ENCODE measurements at regions not wholly inside any gene's neighbourhood (a gene's known extent, or its start where the extent isn't known, plus 50 kb on each side); places are given as distances from the start of the nearest gene placed in this dataset.
A peak's percentile ranks its signal among the peaks of the same experiment; 100 is the strongest.

GRCh38 chr7:47145982-47146381 lies 435.9 kb downstream of the TNS3 start:
- Histone ChIP-seq H3K9me2 (ENCODE audit: insufficient read depth, low read length) (no peaks in the 10 kb centered on the region), H4K20me1 (ENCODE audit: insufficient read depth, low read length) (no peaks in the 10 kb centered on the region), H3K4me3 (ENCODE audit: low read depth, low read length, poor library complexity, severe bottlenecking) (no peak overlapping the region), H3K36me3 (ENCODE audit: insufficient read depth, low read length) (peaks cover 38% of the 10 kb centered on the region), H3K9me3 (ENCODE audit: low read length) (peaks cover 3% of the 10 kb centered on the region; the same call in 1 of the 2 replicates), H3K27ac (ENCODE audit: low read depth, low read length, poor library complexity, severe bottlenecking) (peak overlapping the region; percentile 98), H3K4me1 (ENCODE audit: insufficient read depth, low read length, poor library complexity, severe bottlenecking) (peaks cover 89% of the 10 kb centered on the region), H3K4me2 (ENCODE audit: low read length) (peak overlapping the region; percentile 9; the same call in 1 of the 2 replicates), H2AFZ (ENCODE audit: low read length) (peak overlapping the region; percentile 3; the same call in 1 of the 2 replicates), H3K79me2 (ENCODE audit: insufficient read depth, low read depth, low read length) (peaks cover 20% of the 10 kb centered on the region; the same call in 1 of the 2 replicates)
- TF ChIP-seq EZH2phosphoT487 (IDR thresholded peaks at IDR 0.05; ENCODE audit: borderline replicate concordance, low read depth, low read length) (no peak), CTCF (conservative IDR thresholded peaks at IDR 0.05; ENCODE audit: low read length) (no peak)
- ChIA-PET POLR2A (interaction anchor here (0.8 to 2.5 kb wide), 7 partner anchors 11 to 37 kb away, joined by 3 to 9 read pairs (median 5); no protein-coding TSS in a partner anchor), CTCF (ENCODE audit: unreplicated experiment) (interaction anchor here (0.6 kb wide), 1 partner anchor 21 kb away, joined by 3 read pairs; no protein-coding TSS in a partner anchor)
- intact Hi-C loops (cut with micrococcal nuclease; ENCODE audit: unreplicated experiment): no loop called here
- BruUV-seq (replicated peaks): no TSS peak
- no peak for DNase-seq (ENCODE audit: low spot score)

GRCh38 chr7:47145186-47145725 lies 436.7 kb downstream of the TNS3 start:
- Histone ChIP-seq H3K4me2 (ENCODE audit: low read length) (peak overlapping the region; percentile 9; the same call in 1 of the 2 replicates), H3K9me3 (ENCODE audit: low read length) (peaks cover 10% of the 10 kb centered on the region; the same call in 1 of the 2 replicates), H3K27ac (ENCODE audit: low read depth, low read length, poor library complexity, severe bottlenecking) (peak overlapping the region; percentile 98), H3K9me2 (ENCODE audit: insufficient read depth, low read length) (no peaks in the 10 kb centered on the region), H4K20me1 (ENCODE audit: insufficient read depth, low read length) (no peaks in the 10 kb centered on the region), H2AFZ (ENCODE audit: low read length) (no peak overlapping the region), H3K36me3 (ENCODE audit: insufficient read depth, low read length) (peaks cover 42% of the 10 kb centered on the region), H3K79me2 (ENCODE audit: insufficient read depth, low read depth, low read length) (peaks cover 19% of the 10 kb centered on the region; the same call in 1 of the 2 replicates), H3K4me3 (ENCODE audit: low read depth, low read length, poor library complexity, severe bottlenecking) (no peak overlapping the region), H3K4me1 (ENCODE audit: insufficient read depth, low read length, poor library complexity, severe bottlenecking) (peaks cover 89% of the 10 kb centered on the region)
- TF ChIP-seq EZH2phosphoT487 (IDR thresholded peaks at IDR 0.05; ENCODE audit: borderline replicate concordance, low read depth, low read length) (no peak), CTCF (conservative IDR thresholded peaks at IDR 0.05; ENCODE audit: low read length) (no peak)
- ChIA-PET CTCF (ENCODE audit: unreplicated experiment) (interaction anchor here (0.6 kb wide), 1 partner anchor 20 kb away, joined by 3 read pairs; no protein-coding TSS in a partner anchor), POLR2A (interaction anchor here (1.2 to 2.5 kb wide), 4 partner anchors 11 to 38 kb away, joined by 3 to 9 read pairs (median 6); no protein-coding TSS in a partner anchor)
- no peak for DNase-seq (ENCODE audit: low spot score)
- intact Hi-C loops (cut with micrococcal nuclease; ENCODE audit: unreplicated experiment): no loop called here
- no TSS peak for BruUV-seq (replicated peaks)

GRCh38 chr7:47143339-47143738 lies 438.6 kb downstream of the TNS3 start:
- TF ChIP-seq CTCF (conservative IDR thresholded peaks at IDR 0.05; ENCODE audit: low read length): no peak
- no peak for TF ChIP-seq EZH2phosphoT487 (IDR thresholded peaks at IDR 0.05; ENCODE audit: borderline replicate concordance, low read depth, low read length)
- H3K36me3 ChIP-seq (ENCODE audit: insufficient read depth, low read length): peaks cover 51% of the 10 kb centered on the region
- POLR2A ChIA-PET: interaction anchor here (0.5 kb wide), 1 partner anchor 470 kb away, joined by 3 read pairs; no protein-coding TSS in a partner anchor
- H3K79me2 ChIP-seq (ENCODE audit: insufficient read depth, low read depth, low read length): peaks cover 14% of the 10 kb centered on the region; the same call in 1 of the 2 replicates
- CTCF ChIA-PET (ENCODE audit: unreplicated experiment): no interaction called here
- no peaks in the 10 kb centered on the region for H3K9me2 ChIP-seq (ENCODE audit: insufficient read depth, low read length)
- H4K20me1 ChIP-seq (ENCODE audit: insufficient read depth, low read length): no peaks in the 10 kb centered on the region
- no peak overlapping the region for H3K4me3 ChIP-seq (ENCODE audit: low read depth, low read length, poor library complexity, severe bottlenecking)
- H2AFZ ChIP-seq (ENCODE audit: low read length): no peak overlapping the region
- peaks cover 13% of the 10 kb centered on the region; the same call in 1 of the 2 replicates for H3K9me3 ChIP-seq (ENCODE audit: low read length)
- H3K4me2 ChIP-seq (ENCODE audit: low read length): no peak overlapping the region
- intact Hi-C loops (cut with micrococcal nuclease; ENCODE audit: unreplicated experiment): no loop called here
- no peak overlapping the region for H3K27ac ChIP-seq (ENCODE audit: low read depth, low read length, poor library complexity, severe bottlenecking)
- peaks cover 81% of the 10 kb centered on the region for H3K4me1 ChIP-seq (ENCODE audit: insufficient read depth, low read length, poor library complexity, severe bottlenecking)
- DNase-seq (ENCODE audit: low spot score): no peak
- BruUV-seq (replicated peaks): no TSS peak
